Stimulated activated CD4-positive, alpha-beta T cell treated with anti-CD3 and anti-CD28 coated beads, Interleukin-12 subunit alpha, Interleukin-12 subunit beta, amount 100 ng/mL, for 4 hours (primary cell): ENCODE measurements at regions not wholly inside any gene's neighbourhood (a gene's known extent, or its start where the extent isn't known, plus 50 kb on each side); places are given as distances from the start of the nearest gene placed in this dataset.
"Not testable (repeated sequence)": the region's sequence is repeated elsewhere in the genome, so short reads cannot be mapped to it uniquely, and the experiment has no call there.

Experiments used
- DNase-seq: peaks from one replicate; pipeline ENCODE4 v3.0.0-alpha.2; 2020

DNA sequence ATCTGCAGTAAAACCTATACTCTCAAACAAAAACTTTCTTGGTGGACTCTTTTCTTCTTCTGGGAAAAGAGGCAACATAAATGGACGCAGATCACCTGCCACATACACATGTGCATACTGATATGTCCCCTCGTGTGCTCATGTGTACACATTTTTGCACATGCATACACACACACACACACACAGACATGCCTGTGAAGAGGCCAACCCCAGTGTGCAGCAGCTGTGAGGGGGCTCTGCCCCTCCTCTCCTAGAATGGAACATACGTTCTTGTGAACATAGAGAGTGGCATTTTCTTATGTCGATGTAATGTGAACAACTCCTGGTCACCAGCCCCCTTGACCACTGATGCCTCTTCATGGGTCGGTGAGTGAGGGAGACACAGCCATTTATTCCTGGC, 188.9 kb upstream of the PLGLB2 start:
- not testable (repeated sequence) for DNase-seq

DNA sequence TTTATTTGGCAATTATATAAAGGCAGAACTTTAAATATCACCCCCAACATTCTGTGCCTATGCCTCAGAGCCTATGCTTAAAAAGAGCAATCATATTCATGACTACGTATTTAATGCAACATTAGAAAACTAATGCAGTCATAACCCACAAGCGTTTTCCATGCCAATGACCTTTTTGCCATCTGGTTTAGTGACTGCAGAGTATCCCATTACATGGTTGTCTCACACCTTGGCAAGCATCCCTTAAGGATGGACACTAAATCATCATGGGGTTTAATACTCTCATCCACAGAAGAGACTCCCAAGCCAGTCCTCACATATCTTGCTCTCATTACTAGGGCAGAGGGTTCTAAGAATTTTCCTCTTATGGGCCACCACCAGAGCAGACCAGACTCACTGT, 188.2 kb upstream of the PLGLB2 start:
- DNase-seq, result not testable (repeated sequence)

DNA sequence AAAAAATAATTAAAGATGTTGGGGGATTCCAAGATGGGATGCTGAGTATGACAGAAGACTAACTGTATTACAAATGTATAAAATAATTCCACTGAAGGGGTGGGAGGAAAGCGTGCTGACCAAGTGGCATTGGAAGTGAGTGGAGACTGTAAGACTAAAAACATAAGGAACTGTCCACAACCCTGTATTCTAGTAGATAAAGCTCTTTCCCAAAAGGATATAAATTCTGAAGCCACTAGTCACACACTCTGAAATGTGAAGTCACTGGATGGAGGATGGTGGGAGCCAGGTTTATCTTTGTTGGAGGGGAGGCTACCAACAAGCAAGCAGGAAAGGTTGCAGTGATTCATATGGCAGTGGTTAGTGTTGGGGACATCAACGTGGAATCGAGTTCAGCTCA, 182.8 kb upstream of the PLGLB2 start:
- DNase-seq, result not testable (repeated sequence)

DNA sequence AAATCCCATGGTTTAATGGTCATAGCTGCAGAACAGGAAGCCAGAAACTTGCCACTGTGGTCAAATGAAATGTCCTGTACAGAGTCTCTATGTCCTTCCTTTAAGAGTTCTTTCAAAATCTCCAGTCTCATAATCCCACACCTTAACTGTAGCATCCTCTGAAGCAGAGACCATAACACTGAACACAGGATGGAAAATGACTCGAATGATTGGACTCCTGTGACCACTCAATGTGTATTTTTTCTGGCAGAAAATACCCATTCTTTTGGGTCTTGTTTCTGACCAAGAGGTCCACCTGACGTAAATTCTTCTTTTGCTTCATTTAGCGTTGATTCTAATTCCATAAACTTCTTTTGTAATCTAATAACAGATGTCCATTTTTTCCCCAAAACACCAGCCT, 181.4 kb upstream of the PLGLB2 start:
- DNase-seq, result not testable (repeated sequence)

DNA sequence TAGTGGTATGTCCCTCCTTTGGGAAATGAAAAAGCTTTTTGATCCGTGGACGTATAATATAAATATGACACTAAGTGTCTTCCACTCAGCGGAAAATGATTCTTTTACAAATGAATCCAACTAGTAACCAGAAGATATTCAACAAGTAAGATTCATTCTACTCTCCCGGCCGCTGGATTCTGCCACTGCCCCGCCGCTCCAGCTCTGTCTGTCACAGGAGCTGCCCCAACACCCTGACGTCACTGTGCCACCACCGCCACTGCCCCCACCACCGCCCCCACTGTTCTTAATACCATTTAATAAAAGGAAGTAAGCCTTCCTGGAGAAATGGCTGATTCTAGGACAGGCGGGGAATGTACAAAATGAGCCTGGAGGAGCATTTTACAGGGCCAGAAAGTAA, 180.8 kb upstream of the PLGLB2 start:
- DNase-seq, result not testable (repeated sequence)

DNA sequence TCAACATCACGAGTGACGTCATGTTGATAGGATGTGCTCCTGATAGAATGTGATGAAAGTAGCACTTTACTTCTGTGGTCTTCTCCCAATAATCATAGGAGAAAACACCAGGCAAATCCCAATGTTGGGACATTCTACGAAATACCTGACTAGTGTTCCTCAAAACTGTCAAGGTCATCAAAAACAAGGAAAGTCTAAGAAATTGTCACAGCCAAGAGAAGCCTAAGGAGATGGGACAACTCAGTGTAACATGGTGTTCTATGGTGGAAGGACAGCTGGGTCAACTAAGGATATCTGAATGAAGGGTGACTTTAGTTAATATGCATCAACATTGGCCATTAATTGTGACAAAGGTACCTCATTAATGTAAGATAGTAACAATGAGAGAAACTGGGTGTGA, 180.0 kb upstream of the PLGLB2 start:
- DNase-seq, result not testable (repeated sequence)

DNA sequence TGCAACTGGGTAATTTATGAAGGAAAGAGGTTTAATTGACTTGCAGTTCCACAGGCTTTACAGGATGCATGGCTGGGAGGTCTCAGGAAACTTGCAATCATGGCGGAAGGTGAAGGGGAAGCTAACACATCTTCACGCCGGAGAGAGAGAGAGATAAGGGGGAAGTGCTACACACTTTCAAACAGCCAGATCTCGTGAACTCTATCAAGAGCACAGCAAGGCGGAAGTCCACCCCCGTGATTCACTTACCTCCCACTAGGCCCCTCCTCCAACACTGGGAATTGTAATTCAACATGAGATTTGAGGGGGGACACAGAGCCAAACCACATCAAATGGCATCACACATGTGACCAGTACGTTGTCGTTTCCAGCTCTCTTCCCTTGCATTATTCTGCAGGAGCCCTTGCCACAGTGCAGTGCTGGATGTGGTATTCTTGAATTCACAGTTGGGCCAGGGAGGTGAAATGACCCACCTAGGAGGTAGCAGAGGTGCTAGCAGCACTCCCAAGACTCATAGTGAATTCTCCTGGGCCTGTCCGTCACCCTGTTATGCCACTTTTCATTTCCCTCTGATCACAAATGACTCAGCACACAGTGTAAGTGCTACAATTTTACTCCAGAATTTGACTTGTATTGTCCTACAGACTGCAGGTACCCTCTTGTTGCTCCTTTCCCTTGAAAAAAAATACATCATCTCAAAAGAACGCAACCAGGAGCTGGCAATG, 179.2 kb upstream of the PLGLB2 start:
- DNase-seq, result not testable (repeated sequence)

DNA sequence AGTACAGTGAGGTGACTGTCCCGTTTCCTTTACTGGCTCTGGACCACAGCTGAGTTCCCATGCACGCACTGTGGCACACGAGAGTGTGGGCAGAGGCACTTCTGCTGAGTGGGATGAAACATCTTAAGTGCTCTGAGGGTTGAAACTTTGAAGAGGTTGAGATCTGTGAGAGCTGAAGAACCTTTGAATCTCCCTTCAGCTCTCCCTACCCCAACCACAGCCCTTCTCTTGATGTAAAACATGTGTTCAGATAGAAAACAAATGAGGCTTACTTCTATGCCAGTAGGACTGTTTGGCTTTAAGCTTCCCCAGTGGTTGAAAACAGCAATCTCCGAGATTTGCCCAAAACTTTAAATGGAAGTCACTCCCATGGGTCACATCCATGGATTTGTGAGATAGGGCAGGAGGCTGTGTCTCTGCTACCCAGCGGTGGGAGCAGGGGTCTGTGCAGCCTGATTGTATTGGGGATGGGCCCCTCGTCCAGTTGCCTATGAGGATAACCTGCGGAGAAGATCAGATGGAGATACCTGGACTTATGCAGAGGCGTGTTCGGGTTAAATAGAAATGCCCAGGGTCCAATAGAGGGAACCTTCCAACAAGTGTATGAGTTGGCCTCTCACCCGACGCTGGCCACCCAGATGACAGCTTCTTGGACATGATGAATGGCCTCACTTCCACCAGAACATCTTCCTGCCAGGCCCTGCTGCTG, 178.0 kb upstream of the PLGLB2 start:
- not testable (repeated sequence) for DNase-seq

DNA sequence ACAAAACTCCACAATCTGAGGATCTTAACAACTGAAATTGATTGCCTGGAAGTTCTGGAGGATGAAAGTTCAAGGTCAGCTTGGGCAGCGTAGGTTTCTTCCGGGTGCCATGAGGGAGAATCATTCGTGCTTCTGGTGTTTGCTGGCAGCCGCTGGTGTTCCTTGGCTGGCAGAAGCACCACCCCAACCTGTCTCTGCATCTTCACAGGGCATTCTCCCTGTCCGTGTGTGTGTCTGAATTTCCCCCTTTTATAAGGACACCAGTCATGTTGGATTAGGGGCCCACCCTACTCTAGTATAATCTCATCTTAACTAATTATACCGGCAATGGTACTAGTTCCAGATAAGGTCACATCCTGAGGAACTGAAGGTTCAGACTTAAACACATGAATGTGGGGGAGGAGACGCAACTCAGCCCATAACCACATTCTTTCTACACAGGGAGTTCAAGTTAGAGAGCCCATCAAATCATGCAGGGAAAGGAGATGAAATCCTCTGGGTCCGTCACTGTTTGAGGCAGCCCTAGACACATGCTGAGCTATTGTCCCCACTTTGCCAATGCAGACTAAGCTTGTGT, 175.9 kb upstream of the PLGLB2 start:
- DNase-seq, result not testable (repeated sequence)

DNA sequence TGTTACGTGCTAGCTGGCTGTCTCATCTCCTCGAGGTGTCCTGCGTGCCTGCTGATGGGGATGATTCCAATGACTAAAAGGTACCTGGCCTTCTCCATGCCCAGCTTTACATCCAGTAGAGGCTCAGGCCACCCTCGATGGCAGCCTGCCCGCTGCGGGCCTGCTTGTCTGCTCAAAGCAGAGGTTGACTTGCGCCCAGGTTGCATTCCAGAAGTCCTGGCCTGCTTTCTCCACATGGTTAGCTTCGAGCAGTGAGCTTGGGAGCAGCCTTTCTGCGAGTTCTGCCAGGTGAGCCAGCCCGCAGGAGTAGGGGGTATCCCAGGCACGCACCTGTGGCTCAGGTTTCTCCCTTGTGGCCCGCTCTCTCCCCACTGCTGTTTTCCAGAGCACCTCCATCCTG, 175.0 kb upstream of the PLGLB2 start:
- DNase-seq, result not testable (repeated sequence)

DNA sequence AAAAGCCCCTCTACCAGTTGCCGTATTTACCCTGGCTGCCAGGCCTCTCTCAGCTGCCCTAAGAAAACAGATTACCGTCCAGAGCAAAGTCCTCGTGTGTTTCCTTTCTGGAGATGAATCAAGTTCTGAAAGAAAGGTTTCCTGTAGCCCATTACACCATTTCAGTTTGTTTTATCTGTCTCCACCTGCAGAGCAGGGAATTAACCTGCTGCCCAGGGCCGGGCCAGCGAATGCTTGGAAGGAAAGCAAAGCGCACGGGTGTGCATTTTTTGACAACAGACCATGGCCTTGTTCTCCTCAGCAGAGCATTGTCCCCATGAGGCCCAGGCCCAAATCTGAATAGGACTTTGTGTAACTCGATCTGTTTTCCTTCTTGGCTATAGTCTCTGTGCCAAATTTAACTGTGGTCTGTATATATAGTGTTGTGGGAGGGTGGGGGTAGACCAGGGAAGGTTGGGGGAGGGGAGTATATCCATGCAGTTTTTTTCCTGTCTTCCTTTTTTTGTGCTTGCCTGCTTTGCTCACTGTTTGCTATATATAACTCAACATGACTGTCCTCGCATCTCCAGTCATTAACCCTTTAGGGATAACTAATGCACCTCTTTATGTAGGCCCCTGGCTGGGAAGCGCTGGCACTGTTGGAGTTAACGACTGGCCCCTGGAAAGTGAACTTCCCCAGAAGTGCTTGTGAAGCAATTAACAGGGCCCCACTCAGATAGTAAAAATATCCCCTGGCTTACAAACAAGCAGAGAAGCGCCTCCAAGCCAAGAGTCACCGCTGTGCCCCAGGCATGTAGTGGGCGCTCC, 174.3 kb upstream of the PLGLB2 start:
- DNase-seq, result not testable (repeated sequence)

DNA sequence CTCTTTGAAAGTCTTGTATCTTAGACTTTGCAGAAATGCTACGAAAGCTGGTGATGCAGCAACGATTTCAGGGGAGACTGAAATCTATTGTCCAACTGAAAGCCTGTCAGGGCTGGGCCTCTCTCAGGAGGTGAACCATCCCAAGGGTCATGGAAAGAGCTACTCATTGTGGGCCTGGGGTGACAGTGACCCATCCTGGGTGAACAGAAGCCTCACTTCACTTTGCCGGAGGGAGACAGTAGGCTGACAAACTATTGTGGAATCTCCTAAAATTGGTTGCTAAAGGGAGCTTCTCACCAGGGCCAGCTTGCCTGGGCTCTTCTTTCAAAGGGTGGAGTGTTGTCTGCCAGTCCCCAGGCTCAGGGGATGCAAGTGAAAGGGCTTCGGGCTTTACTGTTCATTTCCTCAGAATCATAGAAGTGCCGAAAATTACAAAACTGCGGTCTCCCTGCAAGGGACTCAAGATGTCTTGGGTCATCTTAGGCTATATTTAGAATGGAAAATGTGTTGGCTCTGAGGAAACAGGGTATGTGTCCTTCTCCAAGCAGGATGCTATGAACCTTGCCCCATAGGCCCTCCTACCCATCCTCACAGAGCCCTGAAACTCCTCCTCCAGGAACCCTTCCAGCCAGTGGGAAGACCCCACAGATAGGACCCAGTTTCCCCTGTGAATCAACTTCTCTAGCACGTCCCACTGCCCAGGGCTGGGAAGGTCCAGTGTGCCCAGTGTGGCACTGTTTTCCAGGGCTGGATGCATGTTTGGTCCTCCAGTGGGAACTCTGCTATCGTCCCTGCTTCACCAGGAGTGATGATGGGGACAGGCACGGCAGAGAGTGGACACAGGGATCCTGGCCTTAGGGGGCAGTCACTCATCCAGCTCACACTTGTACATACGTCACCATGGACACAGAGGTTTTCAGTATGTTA, 173.4 kb upstream of the PLGLB2 start:
- DNase-seq, result not testable (repeated sequence)

DNA sequence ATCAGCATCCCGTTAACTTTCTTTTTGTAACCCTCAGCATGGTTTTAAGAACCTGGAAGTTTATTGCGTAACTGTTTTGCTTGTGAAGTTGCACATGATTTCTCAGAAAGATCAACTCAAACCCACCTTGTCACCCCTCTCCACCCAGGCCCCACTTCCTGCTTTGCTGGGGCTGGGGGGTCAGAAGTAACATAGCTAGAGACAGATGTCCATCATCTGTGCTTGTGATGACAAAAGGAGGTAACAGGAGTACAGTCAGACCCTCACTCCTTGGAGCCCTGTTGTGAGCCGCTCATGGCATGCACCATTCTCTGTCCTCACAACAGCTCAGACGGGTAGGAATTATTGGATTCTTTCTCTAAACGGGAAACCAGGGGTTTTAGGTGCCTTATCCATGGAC, 172.7 kb upstream of the PLGLB2 start:
- not testable (repeated sequence) for DNase-seq

DNA sequence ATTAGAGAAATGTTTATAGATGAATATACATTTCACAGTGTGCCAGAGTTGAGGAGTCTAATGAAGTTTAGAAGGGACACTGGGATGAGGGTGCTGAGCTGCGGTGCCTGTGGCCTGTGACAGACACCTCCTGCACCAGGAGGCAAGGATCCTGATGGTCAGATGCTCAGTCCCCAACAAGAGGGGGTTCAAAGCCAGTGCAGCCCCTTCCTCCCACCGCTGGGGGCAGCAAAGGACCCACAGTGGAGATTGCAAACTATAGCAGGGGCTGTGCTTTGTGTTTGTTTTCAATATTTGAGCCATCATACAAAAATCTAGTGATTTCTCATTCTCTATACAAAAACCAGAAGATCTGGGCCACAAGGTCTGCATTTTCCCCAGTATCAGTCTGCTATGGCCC, 170.5 kb upstream of the PLGLB2 start:
- not testable (repeated sequence) for DNase-seq

DNA sequence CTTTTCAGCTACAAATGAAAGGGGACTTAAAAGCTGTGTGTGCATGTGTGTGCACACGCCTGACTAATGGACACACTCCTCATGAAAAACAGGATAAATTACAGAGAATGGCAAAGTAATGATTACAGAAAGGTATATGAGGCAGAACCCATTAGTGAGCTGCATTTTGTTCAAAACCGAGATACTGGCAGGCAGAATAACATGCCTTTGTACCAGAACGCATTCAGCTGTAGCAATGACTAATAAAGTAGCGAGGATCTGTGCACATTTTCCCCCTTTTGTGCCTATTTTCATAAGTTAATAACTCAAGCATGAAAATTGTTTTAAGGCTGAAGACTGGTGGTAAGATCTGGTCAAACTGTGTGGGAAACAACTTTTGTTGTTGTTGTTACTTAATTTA, 165.7 kb upstream of the PLGLB2 start:
- DNase-seq, result not testable (repeated sequence)

DNA sequence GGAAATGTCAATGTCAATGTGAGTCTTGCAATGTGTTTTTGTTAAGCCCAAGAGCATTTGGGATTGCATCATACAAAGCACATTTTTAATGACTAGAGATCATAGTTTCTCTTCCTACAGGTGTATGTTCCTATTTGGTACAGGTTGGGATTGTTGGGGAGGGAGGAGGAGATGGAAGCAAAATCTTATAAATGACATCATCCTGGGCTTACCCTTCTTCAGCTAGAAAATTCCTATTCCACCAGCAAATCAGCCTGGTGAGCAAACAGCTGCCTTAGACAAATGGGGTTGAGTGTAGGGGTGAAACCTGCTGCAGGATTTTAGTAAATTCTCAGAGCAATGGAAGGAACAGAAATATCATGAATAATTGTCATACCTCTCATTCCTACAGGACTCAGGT, 165.3 kb upstream of the PLGLB2 start:
- DNase-seq, result not testable (repeated sequence)

DNA sequence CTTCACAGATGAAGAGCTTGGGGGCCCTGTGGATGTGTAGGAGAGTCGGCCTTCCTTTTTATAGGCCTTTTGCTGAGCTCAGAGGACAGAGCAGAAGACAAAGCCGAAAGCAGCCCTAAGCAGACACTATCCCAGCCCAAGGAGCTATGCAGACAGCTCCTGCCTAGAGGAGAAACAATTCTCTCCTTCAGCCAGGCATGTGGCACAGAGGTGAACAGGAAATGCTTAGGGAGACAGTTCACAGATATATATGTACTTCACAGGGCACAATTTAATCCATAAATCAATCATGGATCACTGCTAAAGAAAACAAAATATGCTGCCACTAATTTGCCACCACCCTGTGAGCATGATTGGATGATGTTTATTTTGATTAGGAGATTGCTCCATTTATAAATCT, 164.5 kb upstream of the PLGLB2 start:
- not testable (repeated sequence) for DNase-seq

DNA sequence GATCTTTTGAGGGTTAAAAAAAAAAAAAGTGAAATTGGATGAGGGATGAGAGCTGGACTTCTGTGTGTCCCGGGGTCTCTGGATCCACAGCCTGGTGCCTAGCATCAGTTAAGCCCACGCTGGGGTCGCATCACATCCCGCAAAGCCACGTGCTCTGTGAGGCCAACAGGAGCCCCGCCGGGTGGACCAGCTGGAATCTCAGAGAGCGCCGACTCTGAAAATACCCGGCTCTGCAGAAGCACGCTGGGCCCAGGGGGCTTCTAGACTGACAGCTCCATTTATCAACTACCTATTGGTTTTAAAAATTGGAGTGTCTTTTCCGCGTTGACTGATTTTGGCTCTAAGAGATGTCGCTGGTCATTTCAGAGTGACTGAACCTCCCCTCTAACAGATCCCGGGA, 164.1 kb upstream of the PLGLB2 start:
- DNase-seq, result not testable (repeated sequence)

DNA sequence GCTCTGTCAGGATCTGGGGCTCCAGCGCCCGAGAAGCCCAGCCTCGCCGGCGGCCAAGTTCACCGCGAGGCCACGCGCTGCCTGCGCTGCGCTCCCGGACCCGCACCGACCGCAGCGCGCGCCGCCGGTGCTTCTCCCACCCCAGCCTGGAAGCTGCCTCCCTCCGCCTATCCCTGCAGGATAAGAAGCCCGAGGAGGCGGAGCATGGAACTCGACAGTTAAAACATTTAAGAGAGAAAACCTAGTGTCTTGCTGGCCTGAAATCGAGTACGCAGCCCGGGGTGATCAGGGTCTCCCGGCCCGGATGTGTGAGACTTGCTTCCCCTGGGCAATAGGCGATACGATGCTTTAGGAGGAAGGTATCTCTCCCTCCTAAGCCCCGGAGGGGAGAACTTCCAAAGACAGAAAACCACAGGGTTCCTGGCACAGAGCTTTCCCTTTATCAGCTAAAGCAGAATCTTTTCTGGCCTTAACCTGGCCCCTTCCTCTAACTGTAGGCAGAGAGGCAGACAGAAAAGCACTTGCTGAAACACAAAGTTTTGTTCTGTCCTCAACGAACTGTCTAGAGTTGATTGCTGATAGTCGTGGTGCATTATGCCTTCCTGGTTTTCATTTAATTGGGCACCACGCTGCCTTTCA, 163.5 kb upstream of the PLGLB2 start:
- DNase-seq, result not testable (repeated sequence)

DNA sequence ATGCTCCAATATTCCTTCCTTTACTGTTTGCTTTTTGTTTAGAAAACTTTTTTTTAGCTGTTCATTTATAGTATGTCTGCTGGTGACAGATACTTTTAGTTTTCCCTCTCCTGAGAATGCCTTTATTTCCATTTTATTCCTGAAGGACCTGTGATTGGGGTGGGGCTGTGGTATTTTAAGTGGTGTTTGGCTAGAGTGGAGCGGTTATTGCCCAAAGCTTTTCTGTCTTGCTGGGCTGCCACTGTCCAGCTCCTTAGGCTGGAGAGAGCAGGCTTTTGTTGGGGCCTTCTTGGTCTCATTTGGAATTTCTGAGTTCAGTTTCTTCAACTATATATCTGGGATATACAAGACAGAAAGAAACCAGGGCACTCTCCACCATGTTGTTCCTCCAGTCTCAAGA, 160.0 kb upstream of the PLGLB2 start:
- DNase-seq, result not testable (repeated sequence)

DNA sequence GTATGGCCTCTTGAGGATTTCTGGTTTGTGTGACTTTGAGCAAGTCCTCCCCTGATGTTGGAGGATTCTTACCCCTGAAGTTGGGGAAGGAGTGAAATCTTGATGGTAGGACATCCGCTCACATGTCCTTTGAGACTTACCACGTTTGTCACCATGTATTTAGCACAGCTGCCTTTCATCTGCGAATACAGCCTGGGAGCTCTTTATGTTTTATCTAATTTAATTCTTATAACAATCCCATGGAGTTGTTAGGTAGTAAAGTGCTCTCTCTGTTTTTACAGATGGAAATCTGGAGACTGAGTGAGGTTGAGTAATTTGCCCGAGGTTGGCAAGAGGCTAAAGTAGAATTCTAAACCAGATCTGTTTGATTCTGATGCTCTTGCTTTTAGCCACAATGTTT, 154.9 kb upstream of the PLGLB2 start:
- DNase-seq, result not testable (repeated sequence)
